OCI-LY3 (cell line): ENCODE measurements at regions not wholly inside any gene's neighbourhood (a gene's known extent, or its start where the extent isn't known, plus 50 kb on each side); places are given as distances from the start of the nearest gene placed in this dataset.

ENCODE experiments used
- CTCF ChIP-seq: fragments of 200-600, 300-600 bp; sonication (generic); IDR thresholded peaks from 2 replicates; pipeline ENCODE4 v1.5.1; 2014; ENCODE audit warnings: antibody characterized with exemption, low read length, low read depth
- EZH2phosphoT487 ChIP-seq: fragments of 200-600 bp; shearing (Covaris generic); IDR thresholded peaks from 2 replicates; pipeline ENCODE4 v1.6.1; 2018; ENCODE audit warnings: antibody characterized with exemption, mixed run types, low read depth

GRCh38 chrX:125262836-125263235 lies 56.8 kb upstream of the TEX13C start:
- TF ChIP-seq CTCF (no peak), EZH2phosphoT487 (no peak)
